K562 (cell line): ENCODE measurements at regions not wholly inside any gene's neighbourhood (a gene's known extent, or its start where the extent isn't known, plus 50 kb on each side); places are given as distances from the start of the nearest gene placed in this dataset.

Experiments
- TEAD1 ChIP-seq, 2 experiments: fragments of 450-650 bp in 1 of 2; sonication (generic) in 1 of 2; formaldehyde crosslinking; IDR thresholded peaks; 2 replicates each; pipeline versions ENCODE4 v1.4.0 to v1.8.0; 2020 to 2022; ENCODE audit warnings: mild to moderate bottlenecking in 2 of 2, missing genetic modification reagents in 1 of 2
- ZKSCAN1 ChIP-seq: fragments of 150-350 bp; IDR thresholded peaks from 2 replicates; pipeline ENCODE4 v1.6.1; 2016; ENCODE audit warnings: low read depth, low read length
- ZNF717 ChIP-seq: fragments of 250-450 bp; sonication (Bioruptor Pico); IDR thresholded peaks from 2 replicates; pipeline ENCODE4 v1.5.0; 2021

GRCh38 chr16:54409982-54410381 is 123.4 kb upstream of the IRX3 start:
- TF ChIP-seq ZKSCAN1 (no peak), TEAD1 (CRISPR knock-in tag; IDR thresholded peaks at IDR 0.05) (no peak), ZNF717 (CRISPR knock-in tag) (no peak)
